HCT116 (cell line): ENCODE measurements at regions not wholly inside any gene's neighbourhood (a gene's known extent, or its start where the extent isn't known, plus 50 kb on each side); places are given as distances from the start of the nearest gene placed in this dataset.

Experiments
- ATAC-seq: fragments of 200-7000 bp; cut with Tn5 transposase; 2 replicates; pipeline ENCODE4 v1.9.1; 2020; ENCODE audit warnings: mild to moderate bottlenecking, moderate library complexity
- BruUV-seq: library from RNA; stranded (reverse); fragments of 400-500 nt; replicated peaks from 2 replicates; lab custom pipeline; 2021; lab: Mats Ljungman, UMichigan
- CTCF ChIA-PET: fragments of 300-600 bp; sonication (Branson Sonifier 250); formaldehyde crosslinking; loops from one replicate; lab custom pipeline; 2021; ENCODE audit warnings: antibody characterized with exemption; lab: Charles Lee
- POLR2A ChIA-PET: fragments of 300-600, 350-600 bp; sonication (Branson Sonifier 250); formaldehyde crosslinking; loops from one replicate; lab custom pipeline; 2021; ENCODE audit warnings: antibody characterized with exemption; lab: Charles Lee
- RAD21 ChIA-PET, 2 experiments: fragments of 300-600 bp; sonication (Branson Sonifier 250); formaldehyde crosslinking; loops; one replicate each; lab custom pipeline; 2023; ENCODE audit warnings: low total read pairs in 2 of 2; ENCODE audit not compliant: uncharacterized antibody in 2 of 2, unreplicated experiment in 2 of 2, low non-redundant PET in 1 of 2; lab: Charles Lee
- DNase-seq: peaks from one replicate; pipeline ENCODE4 v3.0.0-alpha.2; 2010; ENCODE audit warnings: low read depth, low spot score
- H2AFZ ChIP-seq: fragments of 200-600 bp; shearing (Covaris generic), sonication (generic); 2 replicates; pipeline ENCODE4 v1.6.1; 2017; ENCODE audit warnings: low read depth, mixed run types, mixed read lengths, antibody characterized with exemption, low read length; ENCODE audit not compliant: poor library complexity, severe bottlenecking
- H3K27ac ChIP-seq: 2 replicates; pipeline ENCODE4 v1.5.1; 2012; ENCODE audit warnings: low read depth, low read length
- H3K27me3 ChIP-seq: fragments of 200-600 bp; sonication (generic); 2 replicates; pipeline ENCODE4 v1.6.1; 2016; ENCODE audit warnings: mixed run types, low read length, mixed read lengths; ENCODE audit not compliant: insufficient read depth
- H3K36me3 ChIP-seq, 2 experiments: fragments of 200-500 bp in 1 of 2; fragments of 200-600 bp in 1 of 2; sonication (Bioruptor generic) in 1 of 2; sonication (generic) in 1 of 2; 2 replicates each; pipeline versions ENCODE4 v1.5.1 to v1.6.1; 2014 to 2016; ENCODE audit warnings: low read length in 2 of 2, inconsistent platforms in 1 of 2, mixed read lengths in 1 of 2, mixed run types in 1 of 2; ENCODE audit not compliant: insufficient read depth in 2 of 2, control insufficient read depth in 1 of 2
- H3K4me1 ChIP-seq, 2 experiments: fragments of 200-600 bp in 1 of 2; sonication (generic) in 1 of 2; 2 replicates each; pipeline versions ENCODE4 v1.5.1 to v1.6.1; 2012 to 2017; ENCODE audit warnings: low read length in 2 of 2, inconsistent platforms in 1 of 2, mild to moderate bottlenecking in 1 of 2, mixed read lengths in 1 of 2, mixed run types in 1 of 2, moderate library complexity in 1 of 2; ENCODE audit not compliant: insufficient read depth in 2 of 2, control insufficient read depth in 1 of 2
- H3K4me2 ChIP-seq: fragments of 200-600 bp; sonication (generic); 2 replicates; pipeline ENCODE4 v1.6.1; 2017; ENCODE audit warnings: mixed run types, low read length, mixed read lengths
- H3K4me3 ChIP-seq, 2 experiments: fragments of 200-600 bp in 1 of 2; sonication (generic) in 1 of 2; replicated peaks in 1 of 2; 2 replicates each; pipeline ENCODE4 v1.5.1; 2011 to 2016; ENCODE audit warnings: low read length in 2 of 2, control low read depth in 1 of 2, low read depth in 1 of 2, mild to moderate bottlenecking in 1 of 2, mixed read lengths in 1 of 2, mixed run types in 1 of 2
- H3K79me2 ChIP-seq: fragments of 200-600 bp; sonication (generic); 2 replicates; pipeline ENCODE4 v1.6.1; 2017; ENCODE audit warnings: mild to moderate bottlenecking, mixed run types, low read length, moderate library complexity, mixed read lengths; ENCODE audit not compliant: insufficient read depth
- H3K9ac ChIP-seq: fragments of 200-600 bp; sonication (generic); 2 replicates; pipeline ENCODE4 v1.6.1; 2016; ENCODE audit warnings: low read length, mixed read lengths
- H3K9me2 ChIP-seq: fragments of 200-600 bp; sonication (generic), shearing (Covaris generic); 2 replicates; pipeline ENCODE4 v1.6.1; 2017; ENCODE audit warnings: mixed run types, mild to moderate bottlenecking, moderate library complexity; ENCODE audit not compliant: insufficient read depth
- H3K9me3 ChIP-seq, 2 experiments: fragments of 200-500 bp in 1 of 2; fragments of 200-600 bp in 1 of 2; sonication (Bioruptor generic) in 1 of 2; sonication (generic) in 1 of 2; 2 replicates each; pipeline ENCODE4 v1.6.1; 2014 to 2017; ENCODE audit warnings: low read length in 2 of 2, mixed read lengths in 2 of 2, inconsistent platforms in 1 of 2, low read depth in 1 of 2, mild to moderate bottlenecking in 1 of 2, mixed run types in 1 of 2, moderate library complexity in 1 of 2; ENCODE audit not compliant: control insufficient read depth in 1 of 2, insufficient read depth in 1 of 2
- H4K20me1 ChIP-seq: fragments of 200-600 bp; sonication (generic), shearing (Covaris generic); 2 replicates; pipeline ENCODE4 v1.6.1; 2017; ENCODE audit warnings: mixed run types, mild to moderate bottlenecking, moderate library complexity; ENCODE audit not compliant: insufficient read depth
- ATF3 ChIP-seq: IDR thresholded peaks from 2 replicates; pipeline ENCODE4 v1.6.1; 2012
- CBX3 ChIP-seq: IDR thresholded peaks from 2 replicates; pipeline ENCODE4 v1.6.1; 2012; ENCODE audit warnings: low read depth
- CEBPB ChIP-seq: IDR thresholded peaks from 2 replicates; pipeline ENCODE4 v1.6.1; 2012; ENCODE audit warnings: low read depth
- EGR1 ChIP-seq: IDR thresholded peaks from 2 replicates; pipeline ENCODE4 v1.6.1; 2012; ENCODE audit warnings: low read depth
- ELF1 ChIP-seq: IDR thresholded peaks from 2 replicates; pipeline ENCODE4 v1.6.1; 2012; ENCODE audit warnings: low read depth, borderline replicate concordance
- FOSL1 ChIP-seq: IDR thresholded peaks from 2 replicates; pipeline ENCODE4 v1.6.1; 2012; ENCODE audit warnings: low read depth
- JUND ChIP-seq: IDR thresholded peaks from 2 replicates; pipeline ENCODE4 v1.6.1; 2012
- POLR2A ChIP-seq: IDR thresholded peaks from 2 replicates; pipeline ENCODE4 v1.7.0; 2011; ENCODE audit warnings: borderline replicate concordance; ENCODE audit not compliant: insufficient read depth, insufficient read length; ENCODE audit errors: extremely low read depth
- RAD21 ChIP-seq: IDR thresholded peaks from 2 replicates; pipeline ENCODE4 v1.6.1; 2012; ENCODE audit warnings: low read depth, mild to moderate bottlenecking
- REST ChIP-seq: IDR thresholded peaks from 2 replicates; pipeline ENCODE4 v1.6.1; 2012; ENCODE audit warnings: low read depth
- SIN3A ChIP-seq: IDR thresholded peaks from 2 replicates; pipeline ENCODE4 v1.6.1; 2012; ENCODE audit warnings: low read depth
- SP1 ChIP-seq: IDR thresholded peaks from 2 replicates; pipeline ENCODE4 v1.6.1; 2012; ENCODE audit warnings: low read depth
- ZBTB33 ChIP-seq: IDR thresholded peaks from 2 replicates; pipeline ENCODE4 v1.6.1; 2011; ENCODE audit warnings: mild to moderate bottlenecking, low read length, moderate library complexity; ENCODE audit not compliant: insufficient replicate concordance; ENCODE audit errors: extremely low read depth
- ZNF274 ChIP-seq: fragments of 200-500 bp; sonication (Bioruptor generic); IDR thresholded peaks from 2 replicates; pipeline ENCODE4 v1.6.1; 2014; ENCODE audit warnings: mild to moderate bottlenecking, low read depth, low read length, inconsistent platforms
- intact Hi-C: fragments of 100-400 bp; cut with micrococcal nuclease; formaldehyde crosslinking; loops from 2 replicates; pipeline ENCODE4 v1.10.0; 2022

- TF ChIP-seq CEBPB (no peak), CBX3 (no peak)
Measured at GRCh38 chr2:142586693-142587580, 290.5 kb upstream of the KYNU start (continued).

- CTCF ChIA-PET, result no interaction called here
- Histone ChIP-seq H3K9ac (no peak overlapping the region), H3K27me3 (no peaks in the 10 kb centered on the region), H3K4me2 (no peak overlapping the region), H3K9me3 (no peaks in the 10 kb centered on the region), H3K9me2 (no peaks in the 10 kb centered on the region), H3K36me3 (no peaks in the 10 kb centered on the region), H3K79me2 (no peaks in the 10 kb centered on the region), H4K20me1 (no peaks in the 10 kb centered on the region), H3K27ac (no peak overlapping the region), H3K4me1 (no peaks in the 10 kb centered on the region), H3K4me3 (no peak overlapping the region), H2AFZ (no peak overlapping the region)
- no peak for TF ChIP-seq FOSL1
- TF ChIP-seq REST, result no peak
- TF ChIP-seq SP1, result no peak
- TF ChIP-seq ATF3, result no peak
- no peak for TF ChIP-seq JUND
- TF ChIP-seq ELF1, result no peak
- TF ChIP-seq RAD21, result no peak
- no peak for TF ChIP-seq CEBPB
- no peak for TF ChIP-seq ZNF274
- TF ChIP-seq ZBTB33, result no peak
- no peak for TF ChIP-seq POLR2A
- no peak for TF ChIP-seq EGR1
- no peak for TF ChIP-seq SIN3A
- no TSS peak for BruUV-seq
- no peak for DNase-seq
- no peak for ATAC-seq
- RAD21 ChIA-PET, result no interaction called here
- intact Hi-C loops, result no loop called here
- POLR2A ChIA-PET, result no interaction called here
Measured at GRCh38 chr2:142585785-142586184, 291.7 kb upstream of the KYNU start.
